ENCODE measurements at regions not wholly inside any gene's neighbourhood (a gene's known extent, or its start where the extent isn't known, plus 50 kb on each side); places are given as distances from the start of the nearest gene placed in this dataset.

GRCh38 chr6:167415441-167415961 lies 90.6 kb downstream of the TTLL2 start (continued):
- TF ChIP-seq REST (IDR thresholded peaks at IDR 0.05; ENCODE audit: low read depth): no peak
- TF ChIP-seq POLR2AphosphoS5 (IDR thresholded peaks at IDR 0.05; ENCODE audit: low read depth, low read length): no peak
- no peak for TF ChIP-seq ZFX (IDR thresholded peaks at IDR 0.05)
- TF ChIP-seq SRF (IDR thresholded peaks at IDR 0.05; ENCODE audit: low read depth): no peak
- no peak for TF ChIP-seq YY1 (IDR thresholded peaks at IDR 0.05; ENCODE audit: extremely low read depth, insufficient replicate concordance, low read depth, low read length)
- TF ChIP-seq ZNF274 (IDR thresholded peaks at IDR 0.05; ENCODE audit: low read depth, low read length): no peak

GRCh38 chr6:167416676-167417430 lies 92.0 kb downstream of the TTLL2 start:
- Histone ChIP-seq H3K4me3 (replicated peaks in 1 of 2; ENCODE audit: low read depth in 1 of 2, low read length in 2 of 2) (no peak overlapping the region), H3K36me3 (ENCODE audit: control insufficient read depth in 1 of 2, insufficient read depth in 2 of 2, low read length in 2 of 2) (no peaks in the 10 kb centered on the region), H4K20me1 (ENCODE audit: insufficient read depth) (no peaks in the 10 kb centered on the region), H3K4me1 (ENCODE audit: control insufficient read depth in 1 of 2, insufficient read depth in 2 of 2, low read length in 2 of 2) (no peaks in the 10 kb centered on the region), H2AFZ (ENCODE audit: low read depth, low read length, poor library complexity, severe bottlenecking) (no peak overlapping the region), H3K9me3 (ENCODE audit: control insufficient read depth in 1 of 2, insufficient read depth in 1 of 2, low read depth in 1 of 2, low read length in 2 of 2) (no peaks in the 10 kb centered on the region), H3K27ac (ENCODE audit: low read depth, low read length) (no peak overlapping the region), H3K27me3 (ENCODE audit: insufficient read depth, low read length) (peaks cover 37% of the 10 kb centered on the region), H3K4me2 (ENCODE audit: low read length) (no peak overlapping the region), H3K79me2 (ENCODE audit: insufficient read depth, low read length) (no peaks in the 10 kb centered on the region), H3K9me2 (ENCODE audit: insufficient read depth) (no peaks in the 10 kb centered on the region), H3K9ac (ENCODE audit: low read length) (no peak overlapping the region)
- POLR2A ChIA-PET: no interaction called here
- no peak for TF ChIP-seq EZH2phosphoT487 (IDR thresholded peaks at IDR 0.05; ENCODE audit: borderline replicate concordance)
- no peak for TF ChIP-seq ZNF274 (IDR thresholded peaks at IDR 0.05; ENCODE audit: low read depth, low read length)
- TF ChIP-seq EGR1 (IDR thresholded peaks at IDR 0.05; ENCODE audit: low read depth): no peak
- TF ChIP-seq FOSL1 (IDR thresholded peaks at IDR 0.05; ENCODE audit: low read depth): no peak
- intact Hi-C loops (cut with micrococcal nuclease): no loop called here
- no peak for DNase-seq (ENCODE audit: low read depth, low spot score)
- no TSS peak for BruUV-seq (replicated peaks)
- RAD21 ChIA-PET (ENCODE audit: low non-redundant PET in 1 of 2, low total read pairs in 2 of 2, uncharacterized antibody in 2 of 2, unreplicated experiment in 2 of 2): no interaction called here
- ATAC-seq: no peak
- CTCF ChIA-PET: no interaction called here

All from HCT116 (cell line).